HG02885 (cell line): ENCODE measurements at regions not wholly inside any gene's neighbourhood (a gene's known extent, or its start where the extent isn't known, plus 50 kb on each side); places are given as distances from the start of the nearest gene placed in this dataset.

ENCODE experiments used
- ATAC-seq: cut with Tn5 transposase; IDR thresholded peaks from one replicate; pipeline ENCODE4 v1.9.1; 2021; ENCODE audit warnings: mild to moderate bottlenecking; ENCODE audit not compliant: unreplicated experiment, poor library complexity

GRCh38 chr5:51024263-51024662 lies 357.8 kb downstream of the PARP8 start:
- ATAC-seq: no peak

- ATAC-seq: no peak
Observed at GRCh38 chr5:51027271-51027670, 356.0 kb upstream of the ISL1 start.

DNA sequence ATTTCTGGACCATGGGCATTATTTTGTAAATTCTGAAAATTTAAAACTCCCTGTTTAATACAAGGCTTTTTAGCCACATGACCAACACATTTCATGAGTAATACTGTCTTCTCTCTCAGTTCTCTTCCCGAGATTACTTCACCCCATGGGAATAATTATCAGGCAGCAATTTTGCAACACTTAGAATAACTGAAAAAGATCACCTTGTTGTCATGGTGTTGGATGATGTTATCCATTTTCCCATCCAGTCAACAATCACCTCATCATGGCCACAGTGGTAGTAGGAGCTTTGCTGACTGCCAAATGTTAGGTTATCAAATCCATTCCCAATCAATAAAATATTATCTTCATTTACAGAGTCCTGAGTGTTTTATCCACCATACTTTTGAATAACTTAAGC lies 354.9 kb upstream of the ISL1 start:
- ATAC-seq: no peak

GRCh38 chr5:51033215-51033614 lies 350.0 kb upstream of the ISL1 start:
- no peak for ATAC-seq

DNA sequence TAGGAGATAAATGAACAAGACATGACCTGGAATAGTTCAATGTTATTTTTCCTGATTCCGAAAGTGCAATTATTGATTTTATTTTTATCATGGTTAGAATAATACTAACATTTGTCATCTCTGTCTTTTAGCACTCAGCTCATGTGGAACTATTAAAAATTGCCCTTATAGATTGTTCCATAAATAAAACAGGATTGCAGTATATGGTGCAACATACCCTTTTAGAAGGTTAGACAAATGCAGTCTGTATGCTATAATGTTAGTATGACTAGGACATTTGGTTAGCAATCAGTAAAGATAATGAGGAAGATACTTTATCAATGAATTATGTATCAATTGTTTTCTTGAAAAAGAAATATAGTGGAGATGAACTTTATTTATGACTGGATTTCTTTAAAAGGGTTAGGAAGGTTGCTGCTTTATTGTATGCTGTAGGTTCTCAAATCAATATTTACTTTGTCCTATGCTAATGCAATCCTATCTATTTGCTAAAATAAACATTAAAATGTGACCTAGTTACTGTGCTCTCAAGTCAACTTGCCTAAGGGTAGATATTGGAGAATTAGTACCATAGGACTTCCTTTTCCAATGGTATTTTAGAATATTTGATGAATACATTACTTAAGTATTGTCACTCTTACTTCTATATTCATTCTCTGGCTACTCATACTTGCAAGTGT lies 348.9 kb upstream of the ISL1 start:
- ATAC-seq: no peak

- ATAC-seq: no peak
Observed at GRCh38 chr5:51039424-51040329, 343.6 kb upstream of the ISL1 start.

- ATAC-seq: no peak
Observed at GRCh38 chr5:51043745-51044144, 339.5 kb upstream of the ISL1 start.

DNA sequence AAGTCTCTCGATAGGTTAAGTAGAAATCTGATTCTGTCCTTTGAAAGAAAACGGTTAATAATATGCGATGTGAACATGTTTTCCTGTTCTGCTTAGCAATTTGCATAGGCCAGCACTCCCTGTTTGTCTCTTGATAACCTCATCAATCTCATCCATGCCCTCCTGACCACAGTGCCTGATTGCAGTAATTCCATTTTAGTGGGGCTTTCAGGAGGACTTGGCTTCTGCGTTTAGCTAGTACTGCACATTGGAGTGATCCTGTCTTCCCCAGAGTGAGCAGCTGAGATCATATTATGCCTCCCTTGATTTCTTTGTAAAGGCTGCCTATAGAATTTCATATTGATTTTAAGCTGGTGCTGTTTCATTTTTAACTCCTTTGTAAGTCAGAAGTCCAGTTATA lies 335.9 kb upstream of the ISL1 start:
- no peak for ATAC-seq

DNA sequence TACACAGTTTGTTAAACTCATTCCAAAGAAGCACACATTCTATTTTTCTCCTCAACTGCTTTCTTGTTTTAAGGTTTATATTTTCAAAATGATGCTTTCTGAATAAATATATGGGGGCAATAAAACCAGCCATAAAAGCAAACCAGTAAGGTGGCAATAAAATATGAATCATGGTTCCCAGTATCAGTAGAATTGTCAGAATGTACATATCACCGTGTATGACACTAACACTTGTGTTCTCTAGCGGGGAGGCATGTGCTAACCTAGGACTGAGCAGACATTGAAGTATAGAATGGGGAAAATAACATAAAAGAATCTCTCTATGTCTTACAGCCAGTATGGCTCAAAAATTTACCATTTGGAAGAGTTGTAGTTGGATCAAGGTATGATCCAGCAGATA lies 329.9 kb upstream of the ISL1 start:
- ATAC-seq: no peak

DNA sequence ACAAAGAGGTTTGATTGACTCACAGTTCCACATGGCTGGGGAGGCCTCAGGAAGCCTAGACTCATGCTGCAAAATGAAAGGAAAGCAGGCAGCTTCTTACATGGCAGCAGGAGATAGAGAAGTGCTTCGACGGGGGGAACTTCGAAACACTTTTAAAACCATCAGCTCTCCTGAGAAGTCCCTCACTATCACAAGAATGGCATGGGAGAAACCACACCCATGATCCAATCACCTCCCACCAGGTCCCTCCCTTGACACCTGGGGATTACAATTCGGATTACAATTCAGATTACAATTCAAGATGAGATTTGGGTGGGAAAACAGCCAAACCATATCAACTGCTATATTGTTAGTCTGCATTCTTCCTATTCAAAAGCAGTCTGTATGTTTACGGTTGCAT lies 322.3 kb upstream of the ISL1 start:
- ATAC-seq: no peak

GRCh38 chr5:51072937-51073336 lies 310.3 kb upstream of the ISL1 start:
- no peak for ATAC-seq

DNA sequence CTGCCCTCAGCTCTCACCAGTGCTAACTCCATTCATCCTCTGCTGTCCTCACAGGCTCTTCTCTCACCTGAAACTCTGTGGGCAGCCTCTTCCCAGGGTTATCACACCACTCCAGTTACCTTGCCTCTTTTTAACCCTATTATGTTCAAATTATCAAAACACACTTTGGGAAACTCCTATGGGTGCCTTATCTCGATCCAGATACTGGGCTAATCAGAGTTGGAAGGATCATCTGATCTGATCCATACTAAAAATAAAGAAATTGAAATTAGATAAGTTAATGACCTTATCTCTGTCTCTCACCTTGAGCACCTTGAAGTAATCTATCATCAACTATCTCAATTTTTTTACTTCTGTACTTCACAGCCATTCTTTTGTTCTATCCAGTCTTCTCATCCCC lies 300.5 kb upstream of the ISL1 start:
- no peak for ATAC-seq

- ATAC-seq: no peak
Observed at GRCh38 chr5:51091816-51092215, 291.4 kb upstream of the ISL1 start.

DNA sequence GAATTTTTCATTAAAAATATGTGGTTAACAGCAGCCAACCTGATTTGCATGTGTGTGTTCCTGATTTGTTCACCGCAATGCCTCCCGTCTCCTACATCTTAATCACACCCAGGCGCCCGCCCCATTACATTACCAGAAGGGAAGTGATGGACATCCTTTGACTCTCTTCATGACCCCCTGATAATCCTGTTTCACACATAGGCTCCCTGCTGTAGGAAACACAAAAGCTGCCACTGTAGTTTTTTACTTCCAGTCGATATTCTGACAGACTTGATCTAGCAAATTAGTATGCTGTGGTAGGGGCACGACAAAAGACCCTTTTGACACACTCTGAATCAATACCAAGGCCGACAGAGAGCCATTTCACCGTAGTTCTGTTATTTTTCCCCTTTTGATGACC lies 287.8 kb upstream of the ISL1 start:
- no peak for ATAC-seq

DNA sequence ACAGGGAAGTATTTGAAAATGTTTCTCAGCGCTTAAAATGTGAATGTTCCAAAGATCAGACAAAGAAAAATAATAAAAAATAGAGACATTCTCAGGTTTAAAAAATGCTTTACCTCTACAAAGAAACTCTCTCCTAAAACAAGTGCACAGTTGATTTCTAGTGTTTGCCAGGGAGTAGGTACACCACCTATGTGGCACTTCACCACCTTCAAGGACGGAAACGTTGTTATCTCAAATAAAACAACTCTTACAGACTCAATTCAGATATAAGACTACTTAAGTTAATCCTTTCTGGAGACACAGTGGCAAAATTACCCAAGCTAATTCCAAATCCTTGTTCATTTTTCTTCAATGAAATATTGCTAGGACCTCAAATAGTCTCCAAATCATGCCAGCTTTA lies 286.4 kb upstream of the ISL1 start:
- ATAC-seq: no peak

GRCh38 chr5:51099173-51099853 lies 283.9 kb upstream of the ISL1 start:
- no peak for ATAC-seq

- ATAC-seq: no peak
Observed at GRCh38 chr5:51104556-51104955, 278.7 kb upstream of the ISL1 start.

DNA sequence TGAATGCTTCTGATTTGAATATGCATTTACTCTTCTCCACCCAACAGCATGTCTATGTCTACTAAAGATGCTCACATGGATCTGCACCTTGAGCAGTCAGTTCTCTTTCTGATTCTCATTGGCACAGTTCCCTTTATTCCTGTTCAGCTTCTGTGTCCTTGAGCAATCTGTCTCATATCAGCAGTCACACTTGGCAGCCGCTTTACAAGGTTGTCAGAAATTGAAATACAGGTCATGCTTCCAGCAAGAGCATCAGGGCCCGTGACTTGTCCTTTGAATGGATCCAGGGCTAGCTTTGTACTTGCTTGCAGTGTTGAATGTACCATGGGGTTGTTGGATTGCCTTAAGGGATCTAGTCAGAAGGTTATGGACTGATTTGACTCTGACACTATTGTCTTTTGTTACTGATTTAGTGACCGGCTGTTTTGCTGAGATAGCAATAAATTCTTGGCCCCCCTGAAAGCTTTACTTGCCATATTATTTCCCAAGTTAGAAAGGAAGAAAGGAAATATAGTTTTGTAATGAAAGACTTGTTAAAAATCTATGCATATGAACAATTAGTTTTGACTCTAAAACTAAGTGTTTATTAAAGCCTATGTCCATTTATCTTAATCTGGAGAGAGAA lies 273.4 kb upstream of the ISL1 start:
- no peak for ATAC-seq

GRCh38 chr5:51131266-51131665 lies 252.0 kb upstream of the ISL1 start:
- no peak for ATAC-seq

DNA sequence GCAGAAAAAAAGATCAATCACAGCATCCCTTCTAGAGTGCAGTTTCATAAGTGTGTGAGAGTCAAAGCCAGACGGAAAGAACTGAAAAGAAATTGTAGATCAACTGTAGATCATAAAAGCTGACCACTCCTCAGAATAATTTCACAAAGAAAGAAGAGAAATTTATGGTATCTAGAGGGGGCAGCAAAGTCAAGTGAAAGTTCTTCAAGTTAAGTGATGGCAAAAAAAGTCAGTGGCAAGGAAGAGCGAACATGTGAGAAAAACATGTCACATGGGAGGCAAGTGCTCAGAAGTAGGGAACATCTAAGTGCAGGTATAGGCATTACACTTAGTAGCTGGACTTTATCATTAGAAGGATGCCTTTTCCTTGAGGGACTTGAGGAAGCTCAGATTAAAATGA lies 245.1 kb upstream of the ISL1 start:
- no peak for ATAC-seq

DNA sequence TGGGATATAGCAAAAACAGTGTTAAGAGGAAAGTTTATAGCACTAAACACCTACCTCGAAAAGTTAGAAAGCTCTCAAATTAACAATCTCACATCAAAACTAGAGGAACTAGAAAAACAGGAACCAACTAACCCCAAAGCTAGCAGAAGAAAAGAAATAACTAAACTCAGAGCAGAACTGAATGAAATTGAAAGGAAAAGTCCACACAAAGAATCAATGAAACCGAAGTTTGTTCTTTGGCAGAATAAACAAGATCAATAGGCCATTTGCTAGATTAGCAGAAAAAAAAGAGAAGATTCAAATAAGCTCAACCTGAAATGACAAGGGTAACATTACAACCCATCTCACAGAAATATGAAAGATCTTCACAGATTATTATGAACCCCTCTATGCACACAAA lies 234.8 kb upstream of the ISL1 start:
- no peak for ATAC-seq
